SK-N-SH (cell line): ENCODE measurements at regions not wholly inside any gene's neighbourhood (a gene's known extent, or its start where the extent isn't known, plus 50 kb on each side); places are given as distances from the start of the nearest gene placed in this dataset.

ENCODE experiments used
- CTCF ChIA-PET: fragments of 300-600, 350-600 bp; formaldehyde crosslinking; extraction: SDS; loops from one replicate; lab custom pipeline; 2021; lab: Yijun Ruan, JAX
- POLR2A ChIA-PET: fragments of 350-600 bp; sonication (Branson Sonifier 250); formaldehyde crosslinking; extraction: SDS; loops from one replicate; lab custom pipeline; 2020; ENCODE audit warnings: antibody characterized with exemption, inconsistent platforms; lab: Yijun Ruan, JAX
- DNase-seq: peaks from one replicate; pipeline ENCODE4 v3.0.0; 2012
- H2AFZ ChIP-seq: fragments of 200-600 bp; sonication (generic); 2 replicates; pipeline ENCODE4 v1.8.1; 2016; ENCODE audit warnings: antibody characterized with exemption, mild to moderate bottlenecking, low read depth
- H3F3A ChIP-seq: fragments of 200-600 bp; sonication (generic); replicated peaks from 2 replicates; pipeline ENCODE3; 2016; ENCODE audit warnings: antibody characterized with exemption, mild to moderate bottlenecking; ENCODE audit not compliant: insufficient read depth
- H3K27ac ChIP-seq, 2 experiments: fragments of 200-500 bp in 1 of 2; fragments of 200-600 bp in 1 of 2; sonication (Bioruptor generic) in 1 of 2; sonication (generic), shearing (Covaris generic) in 1 of 2; 2 replicates each; pipeline versions ENCODE4 v1.5.1 to v1.6.1; 2014 to 2016; ENCODE audit warnings: low read depth in 2 of 2, inconsistent platforms in 1 of 2, low read length in 1 of 2, mild to moderate bottlenecking in 1 of 2, mixed read lengths in 1 of 2
- H3K27me3 ChIP-seq: fragments of 200-600 bp; sonication (generic), shearing (Covaris generic); 2 replicates; pipeline ENCODE4 v1.6.1; 2016; ENCODE audit warnings: mixed run types; ENCODE audit not compliant: insufficient read depth
- H3K36me3 ChIP-seq, 2 experiments: fragments of 200-500 bp in 1 of 2; fragments of 200-600 bp in 1 of 2; sonication (Bioruptor generic) in 1 of 2; sonication (generic) in 1 of 2; replicated peaks in 1 of 2; 2 replicates each; pipeline versions ENCODE3 to v1.5.1; 2014 to 2016; ENCODE audit warnings: low read length in 1 of 2, mild to moderate bottlenecking in 1 of 2; ENCODE audit not compliant: insufficient read depth in 2 of 2, control insufficient read depth in 1 of 2
- H3K4me1 ChIP-seq, 2 experiments: fragments of 200-500 bp in 1 of 2; fragments of 200-600 bp in 1 of 2; sonication (Bioruptor generic) in 1 of 2; sonication (generic), shearing (Covaris generic) in 1 of 2; 2 replicates each; pipeline versions ENCODE4 v1.5.1 to v1.6.1; 2014 to 2016; ENCODE audit warnings: low read depth in 1 of 2, low read length in 1 of 2, mixed run types in 1 of 2; ENCODE audit not compliant: insufficient read depth in 2 of 2, control insufficient read depth in 1 of 2
- H3K4me2 ChIP-seq: fragments of 200-600 bp; sonication (generic), shearing (Covaris generic); 2 replicates; pipeline ENCODE4 v1.6.1; 2017; ENCODE audit warnings: mixed run types
- H3K4me3 ChIP-seq, 2 experiments: fragments of 200-500 bp in 1 of 2; fragments of 200-600 bp in 1 of 2; sonication (Bioruptor generic) in 1 of 2; sonication (generic), shearing (Covaris generic) in 1 of 2; 2 replicates each; pipeline versions ENCODE4 v1.5.1 to v1.8.1; 2014 to 2016; ENCODE audit warnings: low read depth in 2 of 2, inconsistent platforms in 1 of 2, low read length in 1 of 2, mild to moderate bottlenecking in 1 of 2, mixed read lengths in 1 of 2, moderate library complexity in 1 of 2
- H3K79me2 ChIP-seq: fragments of 200-600 bp; sonication (generic); 2 replicates; pipeline ENCODE4 v1.8.1; 2017; ENCODE audit warnings: mild to moderate bottlenecking; ENCODE audit not compliant: insufficient read depth
- H3K9ac ChIP-seq: fragments of 200-600 bp; sonication (generic); 2 replicates; pipeline ENCODE4 v1.6.1; 2017; ENCODE audit warnings: mixed run types
- H3K9me2 ChIP-seq: fragments of 200-600 bp; sonication (generic); 2 replicates; pipeline ENCODE4 v1.6.1; 2017; ENCODE audit warnings: mixed run types
- H3K9me3 ChIP-seq: fragments of 200-600 bp; sonication (generic); 2 replicates; pipeline ENCODE4 v1.6.1; 2017; ENCODE audit warnings: mixed run types, mild to moderate bottlenecking, moderate library complexity
- H4K20me1 ChIP-seq: fragments of 200-600 bp; sonication (generic); 2 replicates; pipeline ENCODE4 v1.6.1; 2017; ENCODE audit warnings: mild to moderate bottlenecking, mixed run types; ENCODE audit not compliant: insufficient read depth
- CTCF ChIP-seq: fragments of 200-600 bp; sonication (generic); IDR thresholded peaks from 2 replicates; pipeline ENCODE4 v1.6.1; 2017; ENCODE audit warnings: antibody characterized with exemption, mild to moderate bottlenecking, moderate library complexity
- ELF1 ChIP-seq: IDR thresholded peaks from 2 replicates; pipeline ENCODE4 v1.4.0; 2012
- IRF3 ChIP-seq: fragments of 150-350 bp; IDR thresholded peaks from 2 replicates; pipeline ENCODE4 v1.6.1; 2016; ENCODE audit warnings: mild to moderate bottlenecking, low read depth, low read length
- JUND ChIP-seq: IDR thresholded peaks from 2 replicates; pipeline ENCODE4 v1.4.0; 2012
- PBX3 ChIP-seq: IDR thresholded peaks from 2 replicates; pipeline ENCODE4; 2012
- RAD21 ChIP-seq: IDR thresholded peaks from 2 replicates; pipeline ENCODE4 v1.6.1; 2012; ENCODE audit warnings: mild to moderate bottlenecking, low read length
- RFX5 ChIP-seq: IDR thresholded peaks from 2 replicates; pipeline ENCODE4 v1.6.1; 2012; ENCODE audit warnings: mild to moderate bottlenecking, improper control_type of control experiment, low read length
- RXRA ChIP-seq: IDR thresholded peaks from 2 replicates; pipeline ENCODE4 v1.4.0; 2012; ENCODE audit warnings: low read depth, mild to moderate bottlenecking, borderline replicate concordance
- SIN3A ChIP-seq: IDR thresholded peaks from 2 replicates; pipeline ENCODE4 v1.6.1; 2012; ENCODE audit warnings: low read depth, mild to moderate bottlenecking, low read length, moderate library complexity, borderline replicate concordance
- TAF1 ChIP-seq: IDR thresholded peaks from 2 replicates; pipeline ENCODE4 v1.6.1; 2012; ENCODE audit warnings: low read depth, mild to moderate bottlenecking, low read length, moderate library complexity, borderline replicate concordance
- YY1 ChIP-seq: IDR thresholded peaks from 2 replicates; pipeline ENCODE4 v1.4.0; 2012; ENCODE audit warnings: low read depth, mild to moderate bottlenecking
- ZBTB33 ChIP-seq: IDR thresholded peaks from 2 replicates; pipeline ENCODE4 v1.4.0; 2012; ENCODE audit warnings: low read depth, borderline replicate concordance
- WGBS: methylation state at CpG from one replicate; pipeline ENCODE4 v1.1.6; 2017; ENCODE audit warnings: low lambda C conversion rate; 5-methylcytosine and 5-hydroxymethylcytosine counted together

- DNase-seq = no peak
- Histone ChIP-seq H3K79me2 (no peaks in the 10 kb centered on the region), H3K27me3 (no peaks in the 10 kb centered on the region), H3K9me3 (no peaks in the 10 kb centered on the region), H3K9ac (no peak overlapping the region), H2AFZ (no peak overlapping the region), H3K4me3 (no peak overlapping the region), H3F3A (no peaks in the 10 kb centered on the region), H3K27ac (no peak overlapping the region), H3K4me2 (no peak overlapping the region), H3K36me3 (no peaks in the 10 kb centered on the region), H3K4me1 (no peaks in the 10 kb centered on the region), H3K9me2 (no peaks in the 10 kb centered on the region), H4K20me1 (no peaks in the 10 kb centered on the region)
- WGBS = 2% methylated on average over 2 of the region's 4 CpGs
- ChIA-PET POLR2A (no interaction called here), CTCF (no interaction called here)
- TF ChIP-seq ZBTB33 (no peak), TAF1 (no peak), RFX5 (no peak), RAD21 (no peak), CTCF (no peak), SIN3A (no peak), ELF1 (no peak), YY1 (no peak), PBX3 (no peak), RXRA (no peak), JUND (no peak), IRF3 (no peak)
These were observed 208.4 kb downstream of the PLOD2 start for GRCh38 chr3:145952536-145952935.

GRCh38 chr3:145953316-145953715 is 207.7 kb downstream of the PLOD2 start:
- H3K4me2 ChIP-seq = no peak overlapping the region
- H3K9ac ChIP-seq = no peak overlapping the region
- H3K4me1 ChIP-seq = no peaks in the 10 kb centered on the region
- H3K27me3 ChIP-seq = no peaks in the 10 kb centered on the region
- H4K20me1 ChIP-seq = no peaks in the 10 kb centered on the region
- H2AFZ ChIP-seq = no peak overlapping the region
- H3K9me3 ChIP-seq = no peaks in the 10 kb centered on the region
- ChIA-PET CTCF (no interaction called here), POLR2A (no interaction called here)
- no peak overlapping the region for H3K4me3 ChIP-seq
- no peak overlapping the region for H3K27ac ChIP-seq
- no peaks in the 10 kb centered on the region for H3F3A ChIP-seq
- no peaks in the 10 kb centered on the region for H3K79me2 ChIP-seq
- no peaks in the 10 kb centered on the region for H3K36me3 ChIP-seq
- WGBS = 3% methylated on average over 3 of the region's 3 CpGs
- no peak for TF ChIP-seq TAF1
- no peaks in the 10 kb centered on the region for H3K9me2 ChIP-seq
- DNase-seq = no peak
